ENCODE measurements at regions not wholly inside any gene's neighbourhood (a gene's known extent, or its start where the extent isn't known, plus 50 kb on each side); places are given as distances from the start of the nearest gene placed in this dataset.

DNA sequence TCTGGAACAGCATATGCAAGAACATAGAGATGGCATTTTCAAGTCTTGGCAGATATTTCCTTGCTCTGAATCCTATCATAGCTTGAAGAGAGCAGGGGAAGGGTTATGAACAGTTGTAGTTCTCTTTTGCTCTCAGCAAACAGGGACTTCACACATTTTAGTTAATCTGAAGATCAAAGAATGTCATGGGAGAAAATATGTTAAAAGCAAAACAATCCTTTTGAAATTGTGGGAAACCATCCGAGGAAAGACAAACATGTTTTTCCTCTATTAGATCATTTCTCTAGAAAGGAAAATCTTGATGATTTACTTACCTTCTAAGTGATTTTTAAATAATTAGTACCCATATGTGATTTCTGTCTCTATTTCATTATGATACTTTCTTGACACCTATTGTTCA, 77.8 kb upstream of the DCBLD2 start:
- CTCF ChIA-PET, result no interaction called here
- Histone ChIP-seq H3K4me3 (ENCODE audit: low read depth, low read length) (no peak overlapping the region), H3K27me3 (ENCODE audit: control insufficient read depth, insufficient read depth, low read length) (no peaks in the 10 kb centered on the region), H3K9me3 (ENCODE audit: control insufficient read depth, insufficient read depth, low read length) (0 out of 2 replicates have a peak, but pooled peaks cover 2% of the 10 kb centered on the region), H3K27ac (ENCODE audit: low read depth, low read length) (no peak overlapping the region)
- POLR2A ChIA-PET, result no interaction called here
- DNase-seq (ENCODE audit: low read depth, low spot score), result no peak
- TF ChIP-seq, protein P1, sequence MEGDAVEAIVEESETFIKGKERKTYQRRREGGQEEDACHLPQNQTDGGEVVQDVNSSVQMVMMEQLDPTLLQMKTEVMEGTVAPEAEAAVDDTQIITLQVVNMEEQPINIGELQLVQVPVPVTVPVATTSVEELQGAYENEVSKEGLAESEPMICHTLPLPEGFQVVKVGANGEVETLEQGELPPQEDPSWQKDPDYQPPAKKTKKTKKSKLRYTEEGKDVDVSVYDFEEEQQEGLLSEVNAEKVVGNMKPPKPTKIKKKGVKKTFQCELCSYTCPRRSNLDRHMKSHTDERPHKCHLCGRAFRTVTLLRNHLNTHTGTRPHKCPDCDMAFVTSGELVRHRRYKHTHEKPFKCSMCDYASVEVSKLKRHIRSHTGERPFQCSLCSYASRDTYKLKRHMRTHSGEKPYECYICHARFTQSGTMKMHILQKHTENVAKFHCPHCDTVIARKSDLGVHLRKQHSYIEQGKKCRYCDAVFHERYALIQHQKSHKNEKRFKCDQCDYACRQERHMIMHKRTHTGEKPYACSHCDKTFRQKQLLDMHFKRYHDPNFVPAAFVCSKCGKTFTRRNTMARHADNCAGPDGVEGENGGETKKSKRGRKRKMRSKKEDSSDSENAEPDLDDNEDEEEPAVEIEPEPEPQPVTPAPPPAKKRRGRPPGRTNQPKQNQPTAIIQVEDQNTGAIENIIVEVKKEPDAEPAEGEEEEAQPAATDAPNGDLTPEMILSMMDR (IDR thresholded peaks at IDR 0.05; ENCODE audit: low read depth, low read length), result no peak

DNA sequence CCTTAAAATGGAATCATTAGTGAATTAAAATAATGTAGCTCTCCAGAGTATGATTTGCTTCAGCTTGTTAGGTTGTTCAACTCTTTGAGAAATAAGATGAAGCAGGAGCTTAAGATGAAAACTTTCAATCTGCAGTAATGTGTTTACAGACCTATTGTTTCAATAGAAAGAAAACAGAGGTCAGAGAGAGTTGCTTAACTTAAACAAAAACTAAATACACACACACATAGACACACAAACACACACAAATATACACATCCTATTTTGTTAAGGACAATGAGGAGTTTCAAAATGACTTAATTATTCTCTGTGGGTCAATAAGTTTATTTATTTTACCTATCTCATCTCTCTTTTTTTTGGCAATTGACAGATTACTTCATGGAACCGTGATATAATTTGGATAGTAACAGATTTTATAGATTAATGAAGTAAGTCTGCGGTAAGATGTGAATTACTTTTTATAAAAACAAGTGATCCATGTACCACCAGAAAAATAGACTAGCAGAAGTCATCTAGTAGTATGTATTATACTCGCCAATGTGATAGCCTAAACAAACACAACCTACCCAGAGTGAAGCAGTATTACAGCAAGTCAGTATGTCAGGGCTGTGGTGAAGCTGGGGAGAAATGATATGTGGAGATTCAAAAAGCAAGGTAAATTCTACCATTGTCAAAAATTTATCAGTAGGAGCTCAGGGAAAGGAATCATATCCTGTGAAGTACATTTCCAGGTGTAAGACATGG, 76.7 kb upstream of the DCBLD2 start:
- ChIA-PET POLR2A (interaction anchor here (0.9 kb wide), 1 partner anchor 77 kb away, joined by 6 read pairs; the partner anchor contains the start of gene DCBLD2), CTCF (interaction anchor here (0.7 to 1.8 kb wide), 3 partner anchors 16 to 160 kb away, joined by 3 to 6 read pairs (median 3); no protein-coding TSS in a partner anchor)
- TF ChIP-seq, protein P1 (IDR thresholded peaks at IDR 0.05; ENCODE audit: low read depth, low read length), result no peak
- H3K27me3 ChIP-seq (ENCODE audit: control insufficient read depth, insufficient read depth, low read length), result no peaks in the 10 kb centered on the region
- H3K9me3 ChIP-seq (ENCODE audit: control insufficient read depth, insufficient read depth, low read length), result 0 out of 2 replicates have a peak, but pooled peaks cover 2% of the 10 kb centered on the region
- no peak overlapping the region for H3K4me3 ChIP-seq (ENCODE audit: low read depth, low read length)
- no peak for DNase-seq (ENCODE audit: low read depth, low spot score)
- H3K27ac ChIP-seq (ENCODE audit: low read depth, low read length), result no peak overlapping the region

DNA sequence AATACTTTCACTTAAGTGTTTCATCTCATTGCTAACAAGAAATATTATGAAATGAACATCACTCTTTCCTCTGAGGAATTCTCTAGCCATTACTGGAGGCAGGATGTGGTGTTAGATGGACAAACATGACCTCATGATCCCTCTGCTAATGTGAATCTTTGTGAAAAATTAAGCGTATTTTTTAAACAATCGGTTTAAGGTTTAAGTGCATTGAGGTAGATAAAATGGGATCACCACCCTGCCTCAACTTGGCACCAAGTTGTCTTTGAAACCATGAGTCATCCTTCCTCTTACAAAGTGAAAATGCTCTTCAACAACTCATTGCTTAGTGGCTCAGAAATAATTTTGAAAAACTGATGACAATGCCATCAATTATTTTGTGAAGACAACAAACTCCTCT, 76.0 kb upstream of the DCBLD2 start:
- ChIA-PET POLR2A (interaction anchor here (0.9 kb wide), 1 partner anchor 76 kb away, joined by 6 read pairs; the partner anchor contains the start of gene DCBLD2), CTCF (interaction anchor here (0.7 to 1.8 kb wide), 3 partner anchors 17 to 160 kb away, joined by 3 to 6 read pairs (median 3); no protein-coding TSS in a partner anchor)
- 0 out of 2 replicates have a peak, but pooled peaks cover 2% of the 10 kb centered on the region for H3K9me3 ChIP-seq (ENCODE audit: control insufficient read depth, insufficient read depth, low read length)
- DNase-seq (ENCODE audit: low read depth, low spot score), result peak; percentile 52
- TF ChIP-seq, protein P1 (IDR thresholded peaks at IDR 0.05; ENCODE audit: low read depth, low read length), result no peak
- no peaks in the 10 kb centered on the region for H3K27me3 ChIP-seq (ENCODE audit: control insufficient read depth, insufficient read depth, low read length)
- no peak overlapping the region for H3K4me3 ChIP-seq (ENCODE audit: low read depth, low read length)
- H3K27ac ChIP-seq (ENCODE audit: low read depth, low read length), result no peak overlapping the region

DNA sequence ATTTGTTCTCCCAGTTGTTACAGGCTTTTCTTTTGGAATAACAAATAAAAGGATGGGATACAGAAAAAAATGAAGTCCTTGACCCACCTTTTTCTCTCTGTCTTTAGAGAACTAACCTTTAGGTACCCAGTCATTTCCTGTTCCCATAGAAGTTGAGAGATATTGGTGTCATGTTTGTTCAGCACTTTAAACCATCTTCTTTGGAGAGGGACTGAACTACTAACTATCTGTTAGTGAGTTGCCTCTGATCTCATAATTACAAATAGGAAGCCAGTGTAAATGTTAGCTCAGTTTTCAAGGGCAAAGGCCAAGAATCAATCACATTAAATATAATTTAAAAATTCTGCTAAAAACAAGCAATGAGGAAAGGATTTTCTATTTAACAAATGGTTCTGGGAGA, 72.9 kb upstream of the DCBLD2 start:
- Histone ChIP-seq H3K27me3 (ENCODE audit: control insufficient read depth, insufficient read depth, low read length) (no peaks in the 10 kb centered on the region), H3K9me3 (ENCODE audit: control insufficient read depth, insufficient read depth, low read length) (0 out of 2 replicates have a peak, but pooled peaks cover 2% of the 10 kb centered on the region), H3K27ac (ENCODE audit: low read depth, low read length) (no peak overlapping the region), H3K4me3 (ENCODE audit: low read depth, low read length) (no peak overlapping the region)
- DNase-seq (ENCODE audit: low read depth, low spot score), result no peak
- TF ChIP-seq, protein P1 (IDR thresholded peaks at IDR 0.05; ENCODE audit: low read depth, low read length), result no peak
- ChIA-PET CTCF (no interaction called here), POLR2A (no interaction called here)

DNA sequence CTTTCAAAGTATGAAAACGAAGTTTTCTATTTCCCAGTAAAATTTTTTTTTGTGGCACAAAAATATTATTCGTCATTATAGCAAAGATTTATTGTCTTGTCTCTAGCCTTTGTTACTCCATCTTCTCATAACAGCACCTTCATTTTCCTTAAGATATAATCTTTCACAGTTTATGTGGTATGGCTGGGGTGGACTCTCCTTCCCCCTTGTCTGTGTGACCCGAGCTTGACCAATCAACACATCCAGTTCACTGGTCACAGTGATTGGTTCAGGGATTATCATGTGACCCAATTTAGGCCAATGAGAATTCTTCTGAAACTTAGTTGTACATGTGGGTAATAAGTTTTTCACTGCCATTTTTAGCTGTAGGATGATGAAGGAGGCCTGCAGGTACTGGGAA, 71.2 kb upstream of the DCBLD2 start:
- ChIA-PET POLR2A (interaction anchor here (0.7 to 2.0 kb wide), 2 partner anchors 71 to 117 kb away, joined by 4 to 15 read pairs; partner anchors contain the start of gene DCBLD2), CTCF (interaction anchor here (1.1 kb wide), 1 partner anchor 21 kb away, joined by 3 read pairs; no protein-coding TSS in a partner anchor)
- Histone ChIP-seq H3K4me3 (ENCODE audit: low read depth, low read length) (no peak overlapping the region), H3K27me3 (ENCODE audit: control insufficient read depth, insufficient read depth, low read length) (no peaks in the 10 kb centered on the region), H3K27ac (ENCODE audit: low read depth, low read length) (peak overlapping the region; percentile 47), H3K9me3 (ENCODE audit: control insufficient read depth, insufficient read depth, low read length) (0 out of 2 replicates have a peak, but pooled peaks cover 2% of the 10 kb centered on the region)
- TF ChIP-seq, protein P1 (IDR thresholded peaks at IDR 0.05; ENCODE audit: low read depth, low read length), result no peak
- no peak for DNase-seq (ENCODE audit: low read depth, low spot score)

Measured in AG04450 (cell line).